NOMO-1 treated with dmso at 0.1 percent for 144 hours (cell line): ENCODE measurements at regions not wholly inside any gene's neighbourhood (a gene's known extent, or its start where the extent isn't known, plus 50 kb on each side); places are given as distances from the start of the nearest gene placed in this dataset.

Experiments
- DNase-seq: peaks from one replicate; lab custom pipeline; 2025; ENCODE audit not compliant: unreplicated experiment; lab: John Stamatoyannopoulos, UW

DNA sequence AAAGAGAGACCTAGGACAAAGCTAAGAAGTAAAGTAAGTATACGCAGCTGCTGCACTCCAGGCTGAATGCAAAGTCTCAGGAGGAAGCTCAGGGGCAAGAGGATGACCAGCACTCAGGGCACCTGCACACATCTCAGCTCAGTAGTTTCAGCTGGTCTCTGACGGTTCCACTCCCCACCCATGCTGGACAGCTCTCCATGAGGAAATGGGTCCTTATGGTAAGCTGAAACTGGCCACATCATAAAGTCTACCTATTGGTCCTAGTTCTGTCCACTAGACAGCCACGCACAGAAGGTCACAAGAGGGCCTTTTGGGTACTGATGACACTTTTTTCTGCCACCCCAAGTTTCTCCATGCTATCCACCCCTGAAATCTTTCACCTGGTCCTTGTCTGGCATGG, 215.3 kb downstream of the TTC32 start:
- no peak for DNase-seq

DNA sequence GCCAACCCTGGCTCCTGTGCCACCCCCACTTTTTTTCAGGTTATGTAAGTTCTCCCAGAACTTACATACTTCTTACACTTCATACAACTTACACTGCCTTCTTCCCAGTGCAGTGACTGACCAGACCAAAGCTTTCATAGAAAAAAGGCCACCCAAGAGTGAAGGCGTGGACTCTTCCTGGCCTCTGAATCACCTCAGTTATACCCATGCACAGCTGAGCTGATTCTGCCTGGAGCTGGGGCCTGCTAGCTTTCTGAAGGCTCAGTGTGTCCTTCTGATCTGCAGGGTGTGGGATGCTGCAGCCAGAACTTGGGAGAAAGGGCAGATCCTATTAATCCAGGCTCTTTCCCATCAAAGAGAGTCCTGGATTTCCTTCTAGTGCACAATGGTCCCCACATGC, 216.1 kb downstream of the TTC32 start:
- no peak for DNase-seq

DNA sequence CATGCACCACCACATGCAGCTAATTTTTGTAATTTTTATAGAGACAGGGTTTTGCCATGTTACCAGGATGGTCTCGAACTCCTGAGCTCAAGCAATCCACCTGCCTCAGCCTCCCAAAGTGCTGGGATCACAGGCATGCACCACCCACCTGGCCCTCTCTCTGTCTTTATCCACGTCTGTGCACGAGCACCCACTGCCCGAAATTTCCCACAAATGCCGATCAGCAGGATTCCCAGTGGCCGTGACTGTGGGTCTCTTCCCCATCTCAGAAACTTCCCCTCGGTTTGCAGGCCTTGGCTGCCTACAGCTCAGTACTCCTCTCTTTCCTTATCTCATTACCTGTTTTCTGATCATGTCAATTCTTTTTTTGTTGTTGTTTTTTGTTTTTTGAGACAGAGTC, 217.3 kb downstream of the TTC32 start:
- DNase-seq, result no peak

DNA sequence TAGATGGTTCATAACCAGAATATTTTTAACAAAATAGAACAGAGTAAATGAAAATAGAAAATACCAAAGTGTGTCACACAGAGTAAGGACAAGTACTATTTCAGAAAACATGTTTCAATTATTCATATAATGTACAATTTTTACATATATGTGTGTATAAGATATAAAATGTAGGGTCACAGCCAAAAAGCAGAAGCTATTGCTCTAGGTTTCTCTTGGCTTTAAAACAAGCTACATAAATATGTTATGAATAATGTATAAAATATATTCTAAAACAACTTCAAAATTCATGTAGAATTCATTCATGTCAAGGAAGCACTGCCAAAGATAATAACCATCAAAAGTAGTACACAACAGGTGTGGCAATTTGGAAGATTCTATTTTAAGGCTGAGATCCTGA, 218.2 kb downstream of the TTC32 start:
- no peak for DNase-seq

DNA sequence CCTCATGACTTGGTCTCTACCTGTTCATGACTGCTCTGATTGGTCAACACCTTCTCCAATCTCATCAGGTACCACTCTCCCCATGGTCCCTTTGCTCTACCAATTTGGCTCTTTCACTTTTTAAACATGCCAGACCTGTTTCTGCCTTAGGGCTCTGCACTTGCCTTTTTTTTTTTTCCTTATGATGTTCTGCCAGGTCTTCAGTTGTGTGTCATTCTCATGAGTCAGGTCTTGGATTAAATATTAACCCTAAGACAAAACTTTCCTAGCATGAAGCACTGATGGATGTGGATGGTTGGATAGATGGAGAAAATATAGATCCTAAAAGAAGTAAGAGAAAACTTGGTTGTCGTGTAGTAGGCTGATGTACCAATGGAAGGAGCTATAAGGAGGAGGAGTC, 219.3 kb downstream of the TTC32 start:
- DNase-seq, result no peak

DNA sequence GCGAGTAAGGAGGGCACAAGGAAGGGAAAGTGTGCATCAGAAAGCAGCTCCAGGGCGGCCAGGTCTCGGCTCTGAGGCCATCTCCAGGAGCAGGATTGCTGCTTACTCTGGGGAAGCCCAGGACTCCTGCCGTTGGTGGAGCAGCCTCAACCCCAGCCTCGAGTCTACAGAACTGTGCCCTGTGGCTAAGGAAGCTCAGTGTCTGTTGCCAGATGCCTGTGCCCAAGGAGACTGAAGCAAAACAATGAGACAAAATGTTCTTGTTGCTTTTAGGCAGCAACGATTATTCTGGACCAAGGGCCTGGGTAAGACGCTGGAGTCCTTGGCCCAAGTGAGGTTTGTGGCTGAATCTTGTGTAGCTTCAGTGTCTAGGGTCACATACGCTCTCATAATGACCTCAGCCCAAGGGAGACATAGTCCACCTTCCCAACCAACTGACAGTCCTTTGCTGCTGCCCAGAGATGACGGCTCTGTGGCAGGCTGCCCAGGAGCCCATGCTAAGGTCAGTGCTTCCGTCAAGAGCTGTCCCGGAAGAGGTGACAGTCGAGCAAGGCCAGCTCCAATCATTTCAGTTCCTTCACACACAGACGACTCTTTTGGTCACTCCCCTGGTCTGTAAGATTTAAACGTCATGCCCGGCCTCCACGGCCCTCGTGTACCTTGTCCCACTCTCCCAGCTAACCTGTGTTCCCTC, 223.8 kb downstream of the TTC32 start:
- DNase-seq, result no peak

DNA sequence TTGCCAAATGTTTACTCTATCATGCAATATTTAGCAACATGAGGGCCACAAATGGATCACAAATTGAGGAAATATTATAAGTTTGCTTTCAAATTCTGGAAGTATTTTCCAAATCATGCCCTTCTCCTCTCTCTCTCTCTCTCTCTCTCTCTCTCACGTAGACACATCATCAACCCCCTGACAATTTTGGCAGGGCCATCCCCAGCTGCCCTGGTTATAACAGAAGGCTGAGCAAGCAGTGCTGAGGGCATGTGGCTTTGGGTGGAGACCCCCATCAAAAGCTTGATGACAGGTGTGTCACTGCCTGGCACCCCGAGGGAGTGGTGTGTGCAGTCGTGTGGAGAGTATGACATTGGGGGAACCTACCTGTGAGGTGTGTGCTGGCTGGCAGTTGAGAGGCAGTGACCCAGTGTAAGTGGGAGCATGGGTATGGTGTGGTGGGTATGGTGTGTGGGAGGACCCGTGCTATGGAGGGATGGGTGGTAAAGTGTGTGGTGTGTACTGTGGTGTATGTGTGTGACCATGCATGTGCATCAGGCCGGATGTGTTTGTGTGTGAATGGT, 224.5 kb downstream of the TTC32 start:
- no peak for DNase-seq

DNA sequence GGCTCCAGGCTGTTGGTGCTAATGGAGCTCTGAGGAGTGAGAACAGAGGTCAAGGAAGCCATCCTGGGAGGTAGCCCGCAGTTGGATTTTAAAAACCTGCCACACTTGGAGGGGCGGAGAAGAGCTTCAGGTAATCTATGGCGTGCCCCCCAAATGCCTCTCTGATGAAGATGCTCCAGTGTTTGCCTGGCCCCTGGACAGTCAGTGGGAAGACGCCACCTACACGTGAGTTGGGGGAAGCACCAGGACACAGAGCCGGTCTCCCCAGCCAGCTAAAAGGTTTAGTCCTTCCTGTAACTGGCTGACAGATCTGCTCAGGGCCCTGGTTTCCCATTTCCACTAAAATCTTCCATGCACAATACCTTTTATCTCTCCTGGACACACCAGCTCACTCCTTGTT, 225.0 kb downstream of the TTC32 start:
- DNase-seq, result no peak

DNA sequence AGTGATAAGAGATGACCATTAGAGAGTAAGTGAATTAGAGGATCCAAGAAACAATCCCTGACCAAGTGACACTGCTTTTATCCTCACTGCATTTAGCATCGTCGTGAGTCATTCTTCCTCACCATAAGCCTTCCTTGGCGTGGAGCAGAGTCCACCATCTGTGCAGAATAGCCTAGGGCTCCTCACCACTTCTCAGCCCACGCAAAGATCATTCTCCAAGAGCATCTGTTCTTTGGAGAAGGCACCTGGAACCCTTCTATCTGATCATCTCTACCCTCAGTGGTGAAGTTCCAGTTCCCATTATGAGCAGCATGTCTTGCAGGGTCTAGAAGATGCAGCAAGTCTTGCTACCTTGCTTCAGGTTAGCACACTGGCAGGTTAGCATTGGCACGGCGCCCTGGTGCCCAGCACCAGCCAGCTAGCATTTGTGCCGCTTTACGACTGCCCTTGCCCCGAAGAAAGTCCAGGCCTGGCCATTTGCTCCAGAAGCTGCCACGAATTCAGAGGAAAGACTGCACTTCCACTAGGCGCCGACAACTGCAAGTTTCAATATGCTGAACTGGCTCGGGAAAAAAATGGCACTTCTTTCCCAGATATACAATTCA, 225.8 kb downstream of the TTC32 start:
- no peak for DNase-seq

DNA sequence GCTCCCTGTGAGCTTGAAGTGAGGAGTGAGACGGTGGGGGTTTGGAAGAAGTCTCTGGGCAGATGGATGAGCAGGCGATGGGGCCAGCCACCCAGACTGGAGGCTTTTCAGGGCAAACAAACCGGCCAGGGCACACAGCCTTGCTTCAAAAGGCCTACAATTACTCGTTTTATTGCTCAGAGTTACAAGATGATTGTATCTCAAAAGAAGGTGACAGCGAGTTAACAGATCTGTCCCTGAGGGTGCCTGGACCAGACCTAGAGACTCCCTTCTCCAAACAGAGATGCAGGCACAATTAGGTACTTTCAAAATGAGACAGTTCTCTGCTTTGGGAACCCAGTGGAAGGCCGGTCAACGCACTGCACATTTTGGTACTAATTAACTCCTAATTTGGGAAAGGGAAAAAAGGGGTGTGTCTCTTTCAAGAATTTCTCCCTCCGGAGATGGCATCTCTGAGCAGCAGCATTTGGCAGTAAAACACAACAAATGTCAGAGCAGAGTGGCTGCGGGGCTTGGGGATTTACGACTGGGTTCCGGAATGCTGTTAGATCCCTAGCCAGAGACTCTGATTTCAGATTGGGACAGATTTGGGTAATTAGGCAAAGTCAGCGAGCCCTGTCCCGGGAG, 226.7 kb downstream of the TTC32 start:
- DNase-seq, result no peak

DNA sequence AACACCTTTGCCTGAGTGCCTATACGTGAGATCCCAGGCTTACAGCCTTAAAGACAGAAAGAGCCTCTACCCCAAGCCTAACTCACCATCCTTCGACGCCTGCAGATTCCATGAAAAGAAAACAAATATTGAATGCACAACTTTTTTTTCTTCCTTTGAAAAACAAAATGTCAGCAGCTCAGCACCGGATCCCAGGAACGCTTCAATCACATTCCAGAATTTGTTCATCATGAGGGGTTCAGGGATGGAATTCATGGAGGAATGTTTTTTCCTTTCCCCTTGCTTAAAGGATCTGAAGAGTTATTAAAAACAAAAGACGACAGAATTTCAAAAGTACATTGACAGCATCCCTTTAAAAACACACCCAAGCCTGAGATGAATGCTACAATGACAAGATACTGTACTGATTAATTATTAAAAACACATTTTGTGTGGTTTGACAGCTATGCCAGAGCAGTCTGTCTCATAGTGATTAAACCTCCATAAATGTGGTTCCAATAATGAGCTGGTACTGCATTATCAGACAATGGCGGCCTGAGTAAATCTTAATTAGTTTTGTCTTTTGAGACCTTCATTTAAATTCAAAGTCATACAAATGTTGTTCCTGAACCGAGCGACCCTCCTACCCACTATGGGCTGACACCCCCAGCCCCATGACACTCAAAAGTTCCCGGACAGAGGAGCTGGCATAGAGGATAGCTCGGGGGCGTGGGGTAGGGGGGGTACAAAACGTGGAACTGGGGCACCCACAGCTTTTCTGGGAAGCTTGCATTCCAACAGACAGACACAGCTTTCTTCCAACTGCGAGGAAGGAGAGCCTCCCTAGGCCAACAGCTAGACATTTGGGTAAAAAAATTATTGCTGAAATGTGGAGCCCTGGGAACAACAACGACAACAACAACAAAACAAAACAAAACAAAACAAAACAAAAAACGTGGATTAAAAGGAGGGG, 227.5 kb downstream of the TTC32 start:
- no peak for DNase-seq

DNA sequence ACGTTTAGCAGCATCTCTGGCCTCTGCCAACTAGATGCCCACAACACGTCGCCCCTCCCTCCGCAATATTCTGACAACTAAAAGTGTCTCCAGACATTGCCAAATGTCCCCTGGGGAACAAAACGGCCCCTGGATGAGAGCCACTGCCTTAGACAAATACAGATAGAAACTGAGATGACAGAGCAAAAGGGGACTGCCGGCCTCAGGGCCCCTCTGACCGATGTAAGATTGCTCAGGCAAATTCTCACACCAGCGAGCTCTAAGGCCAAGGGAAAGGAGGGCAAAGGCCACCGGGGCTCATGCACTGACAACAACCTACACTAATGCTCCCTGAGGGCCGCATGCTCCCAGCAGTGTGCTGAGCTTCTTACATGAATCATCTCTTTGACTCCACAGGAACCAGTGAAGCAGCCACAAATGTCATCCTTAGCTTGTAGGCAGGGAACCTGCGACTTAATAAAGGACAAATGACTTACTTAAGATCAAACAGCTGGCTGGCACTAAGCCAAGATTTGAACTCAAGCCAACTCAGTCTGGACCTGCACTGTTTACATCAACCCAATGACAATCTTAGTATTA, 228.5 kb downstream of the TTC32 start:
- no peak for DNase-seq

DNA sequence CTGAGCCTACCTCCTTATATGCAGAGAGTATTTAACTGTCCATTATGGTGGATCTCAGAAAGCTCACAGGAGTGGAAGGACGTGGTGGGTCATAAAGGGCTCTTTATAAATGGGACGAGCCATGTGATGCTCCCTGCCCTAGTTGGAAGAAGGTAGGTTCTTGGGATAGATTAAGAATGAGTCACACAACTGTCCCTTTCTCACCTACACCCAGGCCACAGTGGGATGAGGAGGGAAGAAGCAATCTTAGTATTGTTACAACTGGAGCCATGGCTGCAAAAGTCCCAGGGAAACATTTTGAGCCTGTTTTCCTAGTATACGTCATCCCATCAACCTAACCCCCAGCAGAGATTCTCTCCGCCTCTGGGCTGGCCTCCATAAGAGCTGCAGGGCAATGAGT, 229.9 kb downstream of the TTC32 start:
- DNase-seq, result no peak

DNA sequence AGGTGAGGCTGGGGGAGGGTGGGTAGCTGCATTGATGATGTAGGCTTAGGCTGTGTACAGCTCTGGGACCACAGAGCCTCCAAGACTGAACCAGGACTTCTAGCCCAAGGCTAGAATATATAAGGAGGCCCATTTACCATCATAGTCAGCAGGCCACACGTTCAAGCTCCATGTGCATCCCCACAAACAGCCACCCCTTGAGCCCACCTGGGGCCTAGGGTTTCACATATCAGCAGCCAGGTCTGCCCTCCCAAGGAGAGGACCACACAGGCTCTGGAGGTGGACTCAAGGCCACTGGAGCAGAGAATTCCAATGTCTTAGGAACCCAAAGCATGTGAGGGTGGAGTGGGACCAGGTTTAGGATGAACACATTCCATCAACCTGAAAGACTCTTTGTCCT, 230.5 kb downstream of the TTC32 start:
- DNase-seq, result no peak

DNA sequence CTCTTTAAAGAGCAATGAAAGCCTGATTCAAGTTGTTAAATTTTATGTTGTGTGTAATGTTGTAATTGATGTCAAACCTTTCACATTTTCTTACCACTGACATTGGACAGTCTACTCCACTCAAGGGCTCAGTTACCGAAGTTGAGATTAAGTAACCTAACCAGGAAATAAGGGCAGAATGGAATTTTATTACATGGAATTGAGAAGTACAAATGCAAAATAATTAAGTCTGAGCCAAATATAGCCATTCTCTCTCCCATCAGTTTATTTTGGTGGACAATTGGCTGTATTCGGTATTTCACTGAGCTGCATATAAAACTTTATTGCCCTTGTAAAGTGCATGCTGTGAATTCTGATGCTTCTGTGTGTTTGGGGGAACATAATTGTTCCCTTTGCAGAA, 231.5 kb downstream of the TTC32 start:
- no peak for DNase-seq

DNA sequence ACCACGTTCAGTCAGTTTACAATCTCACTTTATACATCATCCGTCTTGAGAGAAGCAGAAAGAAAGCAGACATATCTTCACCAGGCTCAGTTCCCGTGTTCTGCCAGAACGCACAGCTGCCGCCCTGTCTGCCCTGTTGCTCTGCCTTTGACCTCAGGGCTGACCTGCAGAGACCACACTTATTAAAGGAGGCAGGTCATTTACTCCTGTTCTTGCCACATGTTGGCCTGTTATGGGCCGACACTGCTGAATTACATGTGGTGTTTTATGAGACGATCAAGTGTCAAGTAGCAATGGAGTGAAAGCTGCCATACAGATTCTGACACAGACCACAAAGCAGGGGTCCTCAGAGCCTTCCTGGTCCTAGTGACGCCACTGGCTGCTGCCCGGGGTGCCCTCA, 232.2 kb downstream of the TTC32 start:
- DNase-seq, result no peak

DNA sequence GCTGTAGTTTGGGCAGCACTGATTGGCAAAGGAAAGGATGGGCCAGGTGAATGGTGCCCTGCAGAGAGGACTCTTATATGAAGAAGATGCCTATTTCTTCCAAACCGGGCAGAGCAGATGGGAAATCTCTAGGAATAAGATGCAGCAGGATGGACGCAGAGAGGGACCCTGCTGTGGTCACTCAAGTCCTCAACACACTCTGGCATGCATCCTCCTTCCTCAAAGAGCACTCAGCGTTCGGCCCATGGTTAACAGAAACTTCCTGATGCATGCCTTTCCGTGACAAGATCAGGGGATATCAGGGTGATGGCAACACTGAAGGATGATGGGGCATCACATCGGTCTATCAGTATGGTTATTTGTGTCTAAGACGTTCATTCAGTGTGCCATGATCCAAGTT, 232.7 kb downstream of the TTC32 start:
- no peak for DNase-seq

DNA sequence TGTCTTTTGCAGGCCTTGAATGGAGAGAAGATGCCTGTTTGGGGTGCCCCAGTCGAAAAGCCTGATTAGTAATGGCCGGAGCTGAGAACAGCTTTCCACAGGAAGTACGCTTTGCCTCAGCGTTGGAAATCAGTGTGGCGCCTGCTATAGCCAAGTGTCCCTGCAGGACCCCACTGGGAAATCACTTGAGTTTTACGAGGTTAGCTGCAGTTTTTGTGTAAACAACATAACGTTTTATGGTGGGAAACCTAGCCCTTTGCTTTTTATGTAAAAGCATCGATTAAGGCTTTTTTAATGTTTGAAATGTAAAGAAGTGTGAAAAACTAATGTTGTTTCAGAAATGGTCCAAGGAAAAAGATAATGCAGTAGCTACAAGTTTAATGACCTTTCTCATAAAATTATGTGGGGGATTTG, 234.2 kb downstream of the TTC32 start:
- no peak for DNase-seq

DNA sequence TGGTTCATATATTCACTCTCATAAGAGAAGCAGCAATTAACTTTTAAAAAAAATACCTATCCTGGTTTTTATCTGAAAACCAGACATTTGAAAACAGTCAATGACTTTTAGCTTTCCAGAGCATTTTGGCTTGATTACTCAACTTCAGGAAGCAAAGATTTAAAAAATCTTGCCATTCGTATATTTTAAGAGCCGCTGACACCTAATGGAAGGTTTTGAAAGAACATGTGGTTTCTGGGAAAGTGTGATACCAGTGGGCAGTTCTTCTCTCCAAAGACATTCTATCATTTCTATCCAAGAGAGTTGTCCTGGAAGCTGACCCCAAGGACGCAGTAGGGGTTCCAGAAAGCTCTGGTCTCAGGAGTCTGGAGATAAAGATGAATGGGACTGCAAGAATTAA, 234.7 kb downstream of the TTC32 start:
- no peak for DNase-seq

DNA sequence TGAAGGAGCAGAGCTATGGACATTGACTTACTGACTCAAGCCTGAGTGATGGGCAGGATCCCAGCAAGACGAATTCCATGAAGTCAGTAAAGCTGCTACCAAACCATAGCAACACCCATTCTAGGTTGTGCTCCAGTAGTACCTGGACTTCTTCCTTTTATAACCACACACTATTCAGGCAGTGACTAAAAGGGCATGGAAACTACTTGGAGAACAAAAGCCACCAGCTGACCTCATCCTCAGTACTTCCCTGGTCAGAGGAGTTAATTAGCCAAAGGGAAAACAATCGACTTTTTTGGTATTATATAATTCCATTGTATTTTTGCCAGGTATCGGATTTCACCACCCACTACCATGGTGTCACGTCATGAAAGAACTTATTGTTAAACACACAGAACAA, 237.1 kb downstream of the TTC32 start:
- DNase-seq, result no peak
